ENCODE measurements at regions not wholly inside any gene's neighbourhood (a gene's known extent, or its start where the extent isn't known, plus 50 kb on each side); places are given as distances from the start of the nearest gene placed in this dataset.
A peak's percentile ranks its signal among the peaks of the same experiment; 100 is the strongest.
"Not testable (repeated sequence)": the region's sequence is repeated elsewhere in the genome, so short reads cannot be mapped to it uniquely, and the experiment has no call there.

DNA sequence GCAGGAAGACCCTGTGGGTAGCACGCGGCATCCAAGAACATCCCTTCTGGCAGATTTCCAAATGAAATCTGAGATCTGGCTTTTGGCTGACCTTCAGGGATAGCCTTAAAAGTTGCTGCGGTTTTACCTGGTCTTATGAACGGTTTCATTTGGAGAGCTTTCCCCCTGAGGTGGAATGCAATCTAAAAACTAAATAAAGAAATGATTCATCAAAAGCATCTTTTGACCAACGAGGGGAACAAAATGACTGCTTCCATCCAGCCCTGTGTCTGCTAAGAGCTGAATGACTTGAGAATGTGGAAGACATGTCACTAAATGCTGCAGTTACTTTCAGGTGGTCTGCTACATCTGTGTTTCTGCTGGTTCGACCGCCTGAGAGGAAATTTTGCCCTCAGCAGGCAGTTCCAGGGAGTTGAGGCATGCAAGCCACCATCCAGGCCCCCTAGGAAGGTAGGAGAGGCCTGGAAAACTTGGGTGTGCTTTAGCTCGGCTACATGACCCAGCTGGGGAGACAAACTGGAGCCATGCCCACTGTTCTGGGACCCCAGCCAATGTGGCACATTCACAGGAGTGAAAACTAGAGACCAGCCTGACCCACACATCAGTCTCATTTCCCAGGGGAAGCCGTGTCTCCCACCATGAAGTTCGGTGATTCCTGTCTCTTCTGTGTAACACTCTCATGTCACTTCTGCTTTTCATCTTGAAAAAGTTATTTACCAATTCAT, 175.1 kb upstream of the KL start:
- Histone ChIP-seq H3K27me3 (no peaks in the 10 kb centered on the region), H3K9me3 (no peaks in the 10 kb centered on the region), H3K4me3 (no peak overlapping the region), H3K4me1 (peaks cover 4% of the 10 kb centered on the region), H3K27ac (no peak overlapping the region), H3K36me3 (no peaks in the 10 kb centered on the region)
- no peak for DNase-seq (ENCODE audit: extremely low spot score in 2 of 2)
- TF ChIP-seq POLR2A (IDR thresholded peaks at IDR 0.05) (no peak), POLR2AphosphoS5 (IDR thresholded peaks at IDR 0.05; ENCODE audit: insufficient read depth in 1 of 2, low read depth in 1 of 2) (no peak)
- TF ChIP-seq, protein P1, sequence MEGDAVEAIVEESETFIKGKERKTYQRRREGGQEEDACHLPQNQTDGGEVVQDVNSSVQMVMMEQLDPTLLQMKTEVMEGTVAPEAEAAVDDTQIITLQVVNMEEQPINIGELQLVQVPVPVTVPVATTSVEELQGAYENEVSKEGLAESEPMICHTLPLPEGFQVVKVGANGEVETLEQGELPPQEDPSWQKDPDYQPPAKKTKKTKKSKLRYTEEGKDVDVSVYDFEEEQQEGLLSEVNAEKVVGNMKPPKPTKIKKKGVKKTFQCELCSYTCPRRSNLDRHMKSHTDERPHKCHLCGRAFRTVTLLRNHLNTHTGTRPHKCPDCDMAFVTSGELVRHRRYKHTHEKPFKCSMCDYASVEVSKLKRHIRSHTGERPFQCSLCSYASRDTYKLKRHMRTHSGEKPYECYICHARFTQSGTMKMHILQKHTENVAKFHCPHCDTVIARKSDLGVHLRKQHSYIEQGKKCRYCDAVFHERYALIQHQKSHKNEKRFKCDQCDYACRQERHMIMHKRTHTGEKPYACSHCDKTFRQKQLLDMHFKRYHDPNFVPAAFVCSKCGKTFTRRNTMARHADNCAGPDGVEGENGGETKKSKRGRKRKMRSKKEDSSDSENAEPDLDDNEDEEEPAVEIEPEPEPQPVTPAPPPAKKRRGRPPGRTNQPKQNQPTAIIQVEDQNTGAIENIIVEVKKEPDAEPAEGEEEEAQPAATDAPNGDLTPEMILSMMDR (IDR thresholded peaks at IDR 0.05) = no peak
- intact Hi-C loops (cut with DNase I) = loop anchor here (5.0 kb wide), 1 partner anchor 186 kb away; no protein-coding TSS in a partner anchor

DNA sequence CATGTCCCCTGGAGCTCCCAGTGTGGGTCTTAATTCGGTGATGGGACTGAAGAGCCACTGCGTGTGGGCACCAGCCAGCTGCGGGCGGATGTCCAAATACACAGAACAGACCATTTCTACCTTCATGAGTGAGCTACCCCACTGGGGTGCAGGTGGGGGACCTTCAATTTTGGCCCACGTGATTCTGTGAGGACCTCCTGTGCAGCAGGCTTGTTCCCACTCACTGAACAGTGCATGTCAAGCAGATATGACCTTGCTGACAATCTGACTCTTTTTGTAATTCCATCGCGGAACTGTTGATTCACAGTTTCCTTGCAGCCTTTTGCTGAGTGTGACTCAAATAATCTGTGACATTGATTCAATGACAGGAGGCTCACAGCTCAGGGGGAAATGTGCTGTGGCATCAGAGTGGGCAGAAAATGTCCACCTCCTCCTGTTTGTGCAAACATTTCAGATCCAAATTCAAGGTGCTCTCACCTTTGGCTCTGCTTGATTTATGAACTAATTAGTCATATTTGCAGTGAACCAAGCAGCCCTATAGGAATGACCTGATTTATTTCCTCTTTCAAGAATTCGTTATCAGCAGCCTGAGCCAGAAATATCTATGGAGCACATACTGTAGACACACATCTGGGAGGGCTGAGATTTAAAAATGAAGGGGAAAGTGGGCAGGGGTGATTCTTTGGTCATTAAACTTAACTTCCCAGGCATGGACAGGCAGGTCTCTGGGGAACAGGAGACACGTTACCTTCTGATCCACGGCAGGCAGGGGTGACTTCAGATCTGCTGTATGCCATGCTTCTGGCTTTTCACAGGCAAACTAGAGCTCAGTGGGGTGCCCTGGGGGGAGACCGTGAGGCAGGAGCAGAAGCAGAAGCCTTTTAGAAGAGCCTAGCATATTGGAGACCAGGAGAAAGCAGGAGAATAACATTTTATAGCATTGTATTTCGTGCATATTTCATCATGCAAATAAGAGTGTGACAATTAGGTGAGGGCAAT, 170.0 kb upstream of the KL start:
- no peak overlapping the region for H3K27ac ChIP-seq
- H3K9me3 ChIP-seq = no peaks in the 10 kb centered on the region
- intact Hi-C loops (cut with DNase I) = no loop called here
- H3K4me3 ChIP-seq = no peak overlapping the region
- H3K27me3 ChIP-seq = no peaks in the 10 kb centered on the region
- no peaks in the 10 kb centered on the region for H3K36me3 ChIP-seq
- TF ChIP-seq POLR2AphosphoS5 (IDR thresholded peaks at IDR 0.05; ENCODE audit: insufficient read depth in 1 of 2, low read depth in 1 of 2) (no peak), POLR2A (IDR thresholded peaks at IDR 0.05) (no peak)
- peaks cover 24% of the 10 kb centered on the region for H3K4me1 ChIP-seq
- peak in 1 of 2 donors; percentile 62 for DNase-seq (ENCODE audit: extremely low spot score in 2 of 2)

DNA sequence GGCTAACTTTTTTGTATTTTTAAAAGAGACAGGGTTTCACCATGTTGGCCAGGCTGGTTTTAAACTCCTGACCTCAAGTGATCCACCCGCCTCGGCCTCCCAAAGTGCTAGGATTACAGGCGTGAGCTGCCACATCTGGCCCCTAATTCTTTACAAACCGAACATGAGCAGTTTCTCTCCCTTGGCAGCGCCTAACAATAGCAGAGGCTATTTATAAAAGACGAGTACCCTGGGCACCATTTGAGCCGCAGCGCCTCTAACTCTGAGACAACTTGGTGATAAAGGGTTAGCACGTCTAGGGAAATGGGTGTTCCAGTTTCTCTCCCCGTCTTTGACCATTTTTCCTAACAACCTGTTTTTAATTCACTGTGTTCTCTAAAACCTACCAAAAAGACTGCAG, 168.2 kb upstream of the KL start:
- H3K27me3 ChIP-seq; intact Hi-C loops (cut with DNase I); H3K36me3 ChIP-seq; H3K9me3 ChIP-seq; H3K4me3 ChIP-seq: not testable (repeated sequence)
- peak in 1 of 2 donors; percentile 20 for DNase-seq (ENCODE audit: extremely low spot score in 2 of 2)
- peaks cover 35% of the 10 kb centered on the region for H3K4me1 ChIP-seq
- H3K27ac ChIP-seq = peak overlapping the region; percentile 27

DNA sequence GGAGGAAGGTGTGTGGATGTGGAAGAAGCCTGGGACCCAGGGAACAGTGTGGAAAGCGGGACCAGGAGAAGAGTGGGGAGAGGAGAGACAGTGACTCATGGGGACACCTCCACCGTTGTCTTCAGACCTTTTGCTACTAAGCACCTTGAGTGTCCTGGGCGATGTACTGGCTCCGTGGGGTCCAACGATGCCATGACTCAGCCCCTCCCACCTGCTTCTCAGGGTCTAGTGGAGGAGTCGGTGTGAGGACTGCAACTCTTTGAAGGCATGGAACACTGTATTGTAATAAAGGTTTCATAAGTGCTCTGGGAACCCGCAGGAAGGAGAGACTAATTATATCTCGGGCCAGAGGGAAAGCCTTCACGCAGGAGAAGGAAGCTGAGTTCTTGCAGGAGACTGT, 166.9 kb upstream of the KL start:
- Histone ChIP-seq H3K27me3 (no peaks in the 10 kb centered on the region), H3K4me1 (peaks cover 35% of the 10 kb centered on the region), H3K27ac (peak overlapping the region; percentile 4), H3K9me3 (no peaks in the 10 kb centered on the region), H3K36me3 (no peaks in the 10 kb centered on the region), H3K4me3 (no peak overlapping the region)
- intact Hi-C loops (cut with DNase I) = no loop called here
- TF ChIP-seq, protein P1 (IDR thresholded peaks at IDR 0.05) = no peak
- no peak for TF ChIP-seq POLR2A (IDR thresholded peaks at IDR 0.05)
- no peak for TF ChIP-seq POLR2AphosphoS5 (IDR thresholded peaks at IDR 0.05; ENCODE audit: insufficient read depth in 1 of 2, low read depth in 1 of 2)
- DNase-seq (ENCODE audit: extremely low spot score in 2 of 2) = peak in 1 of 2 donors; percentile 76

DNA sequence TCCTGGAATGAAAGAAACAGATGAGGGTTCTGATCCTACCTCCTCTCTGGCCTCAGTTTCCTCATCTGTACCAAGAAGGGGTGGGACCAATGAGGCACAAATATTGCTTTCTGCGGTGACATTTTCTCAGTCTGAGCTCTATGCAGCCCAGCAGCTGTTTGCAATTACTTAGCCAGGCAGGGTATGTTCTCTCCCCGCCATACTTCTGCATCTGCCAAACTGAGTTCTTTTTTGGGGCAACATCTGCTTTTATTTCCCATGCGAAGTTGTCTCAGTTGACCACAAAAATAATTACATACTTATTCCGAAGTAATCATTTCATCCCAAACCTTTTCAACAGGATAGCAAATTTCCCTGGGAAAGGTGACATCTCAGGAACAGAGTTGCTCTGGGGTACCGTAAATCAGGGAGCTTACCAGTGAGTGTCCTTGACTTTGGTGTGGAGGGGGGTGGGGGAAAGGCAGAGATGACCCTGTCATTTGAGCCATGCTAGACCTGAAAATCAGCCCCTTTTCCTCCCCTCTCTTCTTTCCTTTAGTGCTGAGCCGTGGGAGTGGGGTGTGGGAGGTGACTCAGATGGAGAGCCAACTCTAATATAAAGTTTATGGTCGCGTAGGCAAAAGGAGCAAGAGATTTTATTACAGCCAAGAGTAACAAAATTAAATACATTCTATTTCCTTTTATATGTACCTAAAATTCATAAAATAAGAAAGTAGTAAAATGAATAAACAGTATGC, 165.7 kb upstream of the KL start:
- H3K36me3 ChIP-seq = no peaks in the 10 kb centered on the region
- intact Hi-C loops (cut with DNase I) = no loop called here
- no peaks in the 10 kb centered on the region for H3K9me3 ChIP-seq
- H3K27ac ChIP-seq = peak overlapping the region; percentile 47
- TF ChIP-seq, protein P1 (IDR thresholded peaks at IDR 0.05) = no peak
- TF ChIP-seq POLR2AphosphoS5 (IDR thresholded peaks at IDR 0.05; ENCODE audit: insufficient read depth in 1 of 2, low read depth in 1 of 2) (no peak), POLR2A (IDR thresholded peaks at IDR 0.05) (no peak)
- no peak overlapping the region for H3K4me3 ChIP-seq
- H3K27me3 ChIP-seq = no peaks in the 10 kb centered on the region
- peak in 1 of 2 donors; percentile 78 for DNase-seq (ENCODE audit: extremely low spot score in 2 of 2)
- H3K4me1 ChIP-seq = peaks cover 35% of the 10 kb centered on the region
